ENCODE measurements at regions not wholly inside any gene's neighbourhood (a gene's known extent, or its start where the extent isn't known, plus 50 kb on each side); places are given as distances from the start of the nearest gene placed in this dataset.

GRCh38 chr7:113550966-113551365, 367.8 kb downstream of the PPP1R3A start:
- no peak overlapping the region for H3K27ac ChIP-seq
- 85 to 93% methylated on average over 1 of the region's 1 CpG for WGBS, 2 donors
- no peaks in the 10 kb centered on the region for H3K36me3 ChIP-seq
- H3K4me1 ChIP-seq: no peaks in the 10 kb centered on the region
- H3K9me3 ChIP-seq: no peaks in the 10 kb centered on the region
- intact Hi-C loops (cut with DNase I): no loop called here
- DNase-seq: no peak
- TF ChIP-seq EP300 (IDR thresholded peaks at IDR 0.05) (no peak), CTCF (IDR thresholded peaks at IDR 0.05) (no peak), POLR2AphosphoS5 (IDR thresholded peaks at IDR 0.05) (no peak), POLR2A (IDR thresholded peaks at IDR 0.05) (no peak)
- H3K4me3 ChIP-seq: no peak overlapping the region
- H3K27me3 ChIP-seq: no peaks in the 10 kb centered on the region

- DNase-seq: no peak
- Histone ChIP-seq H3K4me3 (no peak overlapping the region), H3K9me3 (no peaks in the 10 kb centered on the region), H3K27me3 (no peaks in the 10 kb centered on the region), H3K4me1 (no peaks in the 10 kb centered on the region), H3K27ac (no peak overlapping the region), H3K36me3 (no peaks in the 10 kb centered on the region)
- no peak for TF ChIP-seq POLR2AphosphoS5 (IDR thresholded peaks at IDR 0.05)
- no peak for TF ChIP-seq POLR2A (IDR thresholded peaks at IDR 0.05)
- TF ChIP-seq CTCF (IDR thresholded peaks at IDR 0.05): no peak
- no peak for TF ChIP-seq EP300 (IDR thresholded peaks at IDR 0.05)
- intact Hi-C loops (cut with DNase I): no loop called here
Measured at GRCh38 chr7:113548561-113548960, 370.2 kb downstream of the PPP1R3A start.

GRCh38 chr7:113548137-113548536, 370.7 kb downstream of the PPP1R3A start:
- no peaks in the 10 kb centered on the region for H3K36me3 ChIP-seq
- H3K9me3 ChIP-seq: no peaks in the 10 kb centered on the region
- intact Hi-C loops (cut with DNase I): no loop called here
- H3K4me3 ChIP-seq: no peak overlapping the region
- no peaks in the 10 kb centered on the region for H3K4me1 ChIP-seq
- DNase-seq: no peak
- H3K27me3 ChIP-seq: no peaks in the 10 kb centered on the region
- no peak overlapping the region for H3K27ac ChIP-seq
- TF ChIP-seq CTCF (IDR thresholded peaks at IDR 0.05) (no peak), EP300 (IDR thresholded peaks at IDR 0.05) (no peak), POLR2A (IDR thresholded peaks at IDR 0.05) (no peak), POLR2AphosphoS5 (IDR thresholded peaks at IDR 0.05) (no peak)

GRCh38 chr7:113521468-113521867, 397.3 kb downstream of the PPP1R3A start:
- H3K36me3 ChIP-seq: no peaks in the 10 kb centered on the region
- WGBS, 2 donors: 88 to 89% methylated on average over 2 of the region's 2 CpGs
- TF ChIP-seq EP300 (IDR thresholded peaks at IDR 0.05): no peak
- TF ChIP-seq POLR2AphosphoS5 (IDR thresholded peaks at IDR 0.05): no peak
- no peak for TF ChIP-seq POLR2A (IDR thresholded peaks at IDR 0.05)
- TF ChIP-seq CTCF (IDR thresholded peaks at IDR 0.05): no peak
- DNase-seq: no peak
- no peaks in the 10 kb centered on the region for H3K27me3 ChIP-seq
- H3K27ac ChIP-seq: no peak overlapping the region
- H3K4me1 ChIP-seq: no peaks in the 10 kb centered on the region
- H3K4me3 ChIP-seq: no peak overlapping the region
- H3K9me3 ChIP-seq: no peaks in the 10 kb centered on the region
- intact Hi-C loops (cut with DNase I): no loop called here

GRCh38 chr7:113519472-113519871, 399.3 kb downstream of the PPP1R3A start:
- no peaks in the 10 kb centered on the region for H3K4me1 ChIP-seq
- 53 to 72% methylated on average over 5 of the region's 5 CpGs for WGBS, 2 donors
- H3K27ac ChIP-seq: no peak overlapping the region
- no peak overlapping the region for H3K4me3 ChIP-seq
- intact Hi-C loops (cut with DNase I): no loop called here
- no peaks in the 10 kb centered on the region for H3K36me3 ChIP-seq
- TF ChIP-seq CTCF (IDR thresholded peaks at IDR 0.05): no peak
- no peak for TF ChIP-seq POLR2A (IDR thresholded peaks at IDR 0.05)
- TF ChIP-seq POLR2AphosphoS5 (IDR thresholded peaks at IDR 0.05): no peak
- TF ChIP-seq EP300 (IDR thresholded peaks at IDR 0.05): no peak
- no peaks in the 10 kb centered on the region for H3K27me3 ChIP-seq
- no peak for DNase-seq
- no peaks in the 10 kb centered on the region for H3K9me3 ChIP-seq
